Psoas muscle (tissue), 7 donors: ENCODE measurements at regions not wholly inside any gene's neighbourhood (a gene's known extent, or its start where the extent isn't known, plus 50 kb on each side); places are given as distances from the start of the nearest gene placed in this dataset.

Experiments
- ATAC-seq, 4 donors: fragments of 200-7000 bp; cut with Tn5 transposase; one replicate each; pipeline ENCODE4 v1.9.1; 2020; ENCODE audit warnings: moderate library complexity in 3 of 4, mild to moderate bottlenecking in 2 of 4
- DNase-seq, 2 donors: peaks; one replicate each; pipeline ENCODE4 v3.0.0-alpha.2; 2020
- H3K27ac ChIP-seq: fragments of 200-600 bp; one replicate; pipeline ENCODE4 v1.8.0; 2022
- H3K27me3 ChIP-seq, 3 donors: fragments of 200-600 bp in 1 of 3; one replicate each; pipeline versions ENCODE4 v1.6.1 to v1.8.0; 2013 to 2022; ENCODE audit warnings: low read length in 2 of 3, mild to moderate bottlenecking in 2 of 3, moderate library complexity in 1 of 3; ENCODE audit not compliant: insufficient read depth in 3 of 3
- H3K36me3 ChIP-seq, 2 donors: fragments of 200-600 bp in 1 of 2; one replicate each; pipeline versions ENCODE4 v1.6.1 to v1.8.0; 2013 to 2022; ENCODE audit warnings: low read depth in 1 of 2, mild to moderate bottlenecking in 1 of 2, moderate library complexity in 1 of 2; ENCODE audit not compliant: insufficient read depth in 1 of 2
- H3K4me1 ChIP-seq: fragments of 200-600 bp; one replicate; pipeline ENCODE4 v1.8.0; 2022
- H3K4me3 ChIP-seq: fragments of 200-600 bp; one replicate; pipeline ENCODE4 v1.8.0; 2022; ENCODE audit warnings: mild to moderate bottlenecking
- H3K9me3 ChIP-seq: fragments of 200-600 bp; one replicate; pipeline ENCODE4 v1.8.0; 2022
- WGBS, 3 donors: extraction: QIAGEN DNeasy Blood & Tissue Kit; methylation state at CpG; one replicate each; pipeline versions ENCODE4 v1.1.6 to v1.1.7; 2013; 5-methylcytosine and 5-hydroxymethylcytosine counted together
- intact Hi-C, 2 donors: fragments of 100-400 bp; cut with DNase I; formaldehyde crosslinking; loops; one replicate each; pipeline versions ENCODE4 v1.11.0 to v1.14.2; 2022
- TF ChIP-seq, protein P1 (sequence below): fragments of 200-600 bp; IDR thresholded peaks from one replicate; pipeline ENCODE4 v1.8.0; 2022; ENCODE audit warnings: antibody characterized with exemption
- donor health status: healthy with polysubstance abuse.
- donor health status: DM: no; HTN: no; CAD: no; lungs with moderate emphysema.
- donor health status: Bipolar disorder and iron deficiency.
- donor health status: healthy.
- donor health status: DM: yes; HTN: yes; CAD: no.
- donor health status: DM: no; HTN: no; CAD: no.
- donor health status: DM: yes; HTN: yes; CAD: no.

- no peaks in the 10 kb centered on the region for H3K9me3 ChIP-seq
- H3K27ac ChIP-seq: no peak overlapping the region
- no peak overlapping the region for H3K4me3 ChIP-seq
- ATAC-seq (no peak), DNase-seq (no peak)
- 51 to 64% (median 52%) methylated on average over 7 of the region's 7 CpGs for WGBS, 3 donors
- TF ChIP-seq, protein P1, sequence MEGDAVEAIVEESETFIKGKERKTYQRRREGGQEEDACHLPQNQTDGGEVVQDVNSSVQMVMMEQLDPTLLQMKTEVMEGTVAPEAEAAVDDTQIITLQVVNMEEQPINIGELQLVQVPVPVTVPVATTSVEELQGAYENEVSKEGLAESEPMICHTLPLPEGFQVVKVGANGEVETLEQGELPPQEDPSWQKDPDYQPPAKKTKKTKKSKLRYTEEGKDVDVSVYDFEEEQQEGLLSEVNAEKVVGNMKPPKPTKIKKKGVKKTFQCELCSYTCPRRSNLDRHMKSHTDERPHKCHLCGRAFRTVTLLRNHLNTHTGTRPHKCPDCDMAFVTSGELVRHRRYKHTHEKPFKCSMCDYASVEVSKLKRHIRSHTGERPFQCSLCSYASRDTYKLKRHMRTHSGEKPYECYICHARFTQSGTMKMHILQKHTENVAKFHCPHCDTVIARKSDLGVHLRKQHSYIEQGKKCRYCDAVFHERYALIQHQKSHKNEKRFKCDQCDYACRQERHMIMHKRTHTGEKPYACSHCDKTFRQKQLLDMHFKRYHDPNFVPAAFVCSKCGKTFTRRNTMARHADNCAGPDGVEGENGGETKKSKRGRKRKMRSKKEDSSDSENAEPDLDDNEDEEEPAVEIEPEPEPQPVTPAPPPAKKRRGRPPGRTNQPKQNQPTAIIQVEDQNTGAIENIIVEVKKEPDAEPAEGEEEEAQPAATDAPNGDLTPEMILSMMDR: no peak
- H3K4me1 ChIP-seq: no peaks in the 10 kb centered on the region
- H3K36me3 ChIP-seq: no peaks in the 10 kb centered on the region
- no peaks in the 10 kb centered on the region for H3K27me3 ChIP-seq
- intact Hi-C loops: no loop called here
Observed at GRCh38 chr10:63994371-63994770, 473.2 kb downstream of the REEP3 start.

DNA sequence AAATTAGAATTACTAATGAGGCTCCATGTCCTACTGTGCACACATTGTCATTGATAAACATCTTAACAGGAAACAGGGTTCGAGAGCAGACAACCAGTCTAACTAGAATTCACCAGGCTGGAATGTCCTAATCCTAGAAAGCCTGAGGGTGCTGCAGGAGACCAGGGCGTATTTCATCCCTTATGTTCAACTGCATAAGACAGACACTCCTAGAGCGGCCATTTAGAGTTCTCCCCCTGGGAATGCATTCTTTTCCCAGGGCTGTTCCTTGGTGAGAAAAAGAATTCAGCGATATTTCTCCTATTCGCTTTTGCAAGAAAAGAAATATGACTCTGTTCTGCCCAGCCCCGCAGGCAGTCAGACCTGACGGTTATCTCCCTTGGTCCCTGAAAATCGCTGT lies 486.0 kb downstream of the REEP3 start:
- DNase-seq (no peak), ATAC-seq (no peak)
- 92 to 93% (median 92%) methylated on average over 8 of the region's 8 CpGs for WGBS, 3 donors
- H3K9me3 ChIP-seq: peaks cover 5% of the 10 kb centered on the region
- no peak overlapping the region for H3K4me3 ChIP-seq
- TF ChIP-seq, protein P1: no peak
- intact Hi-C loops: no loop called here
- H3K36me3 ChIP-seq: no peaks in the 10 kb centered on the region
- no peak overlapping the region for H3K27ac ChIP-seq
- H3K4me1 ChIP-seq: no peaks in the 10 kb centered on the region
- H3K27me3 ChIP-seq: no peaks in the 10 kb centered on the region

DNA sequence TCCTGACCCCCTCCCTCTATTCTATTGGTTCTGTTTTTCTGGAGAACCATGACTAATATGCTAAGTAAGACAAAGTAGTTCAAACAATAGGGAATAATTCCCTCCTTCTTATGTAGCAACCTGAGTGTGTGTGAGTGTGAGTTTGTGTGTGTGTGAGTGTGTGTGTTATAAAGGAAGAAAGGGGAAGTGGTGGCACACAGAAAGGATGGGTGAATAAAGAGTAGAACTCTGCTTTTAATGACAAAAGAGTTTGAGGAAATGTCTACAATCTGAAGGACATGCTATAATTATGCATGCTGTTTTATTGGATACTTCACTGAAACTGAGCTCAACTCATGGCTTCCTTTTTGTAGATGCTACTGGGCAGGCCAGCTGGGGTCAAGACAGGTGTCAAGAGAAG lies 489.5 kb downstream of the REEP3 start:
- Histone ChIP-seq H3K9me3 (peaks cover 5% of the 10 kb centered on the region), H3K4me3 (no peak overlapping the region), H3K4me1 (no peaks in the 10 kb centered on the region), H3K27ac (no peak overlapping the region), H3K36me3 (no peaks in the 10 kb centered on the region), H3K27me3 (no peaks in the 10 kb centered on the region)
- ATAC-seq (no peak), DNase-seq (no peak)
- TF ChIP-seq, protein P1: no peak
- intact Hi-C loops: no loop called here

DNA sequence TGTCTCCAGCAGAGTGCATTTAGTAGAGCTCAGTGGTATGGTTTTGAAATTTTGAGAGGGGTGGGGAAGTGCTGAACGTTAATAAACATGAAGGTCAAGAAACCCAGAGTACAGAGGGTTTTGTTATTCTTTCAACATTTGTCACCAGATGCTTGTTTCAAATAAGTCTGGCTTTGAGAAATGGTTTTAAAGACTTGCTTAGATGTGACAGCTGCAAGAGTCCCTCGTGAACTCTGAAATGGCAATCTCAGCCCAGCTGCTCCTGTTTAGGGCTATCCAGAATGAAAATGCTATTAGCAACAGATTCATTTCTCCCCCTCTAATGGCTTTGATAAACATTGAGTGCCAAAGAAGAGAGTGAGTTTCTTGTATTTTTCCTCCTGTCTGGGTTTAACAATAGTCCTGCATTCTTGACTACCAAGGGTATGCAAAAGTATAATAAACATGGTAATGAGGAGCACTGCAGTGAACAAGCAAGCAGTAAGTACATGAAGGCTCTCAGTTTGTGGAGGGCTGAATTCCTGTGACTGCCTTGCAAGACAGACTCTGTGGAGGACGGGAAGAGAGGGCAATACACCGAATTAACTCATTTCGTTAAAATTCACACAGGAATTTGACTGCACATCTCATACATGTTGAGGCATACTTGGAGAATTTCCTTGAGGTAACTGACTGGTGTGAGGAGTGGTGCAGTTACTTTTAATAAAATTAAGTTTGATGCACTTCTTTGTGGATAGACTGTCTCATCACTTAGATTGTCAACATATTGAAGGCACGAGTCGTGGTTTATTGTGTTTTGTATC lies 490.9 kb downstream of the REEP3 start:
- intact Hi-C loops: no loop called here
- ATAC-seq (no peak), DNase-seq (no peak)
- no peak overlapping the region for H3K27ac ChIP-seq
- no peaks in the 10 kb centered on the region for H3K4me1 ChIP-seq
- peaks cover 4% of the 10 kb centered on the region for H3K9me3 ChIP-seq
- no peak overlapping the region for H3K4me3 ChIP-seq
- WGBS, 3 donors: 16 to 25% (median 24%) methylated on average over 7 of the region's 7 CpGs
- H3K27me3 ChIP-seq: no peaks in the 10 kb centered on the region
- H3K36me3 ChIP-seq: no peaks in the 10 kb centered on the region
- TF ChIP-seq, protein P1: no peak

DNA sequence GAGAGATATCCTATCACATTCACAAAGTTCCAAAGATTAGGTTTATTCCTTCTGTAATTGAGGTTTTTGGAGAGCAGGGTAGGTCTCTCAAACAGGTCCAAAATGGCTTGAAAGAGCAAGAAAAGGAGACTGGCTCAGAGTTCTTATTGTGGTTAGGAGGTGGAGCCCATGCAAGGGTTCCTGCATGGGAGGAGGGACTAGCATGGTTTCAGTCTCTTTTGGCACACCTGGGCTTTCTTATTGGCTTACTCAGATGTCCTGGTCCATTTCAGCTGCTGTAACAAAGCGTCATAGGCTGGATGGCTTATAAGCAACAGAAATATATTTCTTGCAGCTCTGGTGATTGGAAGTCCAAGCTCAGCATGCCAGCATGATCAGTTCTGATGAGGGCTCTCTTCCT lies 493.1 kb downstream of the REEP3 start:
- H3K9me3 ChIP-seq: no peaks in the 10 kb centered on the region
- TF ChIP-seq, protein P1: no peak
- no peaks in the 10 kb centered on the region for H3K4me1 ChIP-seq
- 85 to 95% (median 86%) methylated on average over 1 of the region's 1 CpG for WGBS, 3 donors
- no peak for ATAC-seq
- H3K4me3 ChIP-seq: no peak overlapping the region
- DNase-seq: no peak
- no peaks in the 10 kb centered on the region for H3K27me3 ChIP-seq
- no peak overlapping the region for H3K27ac ChIP-seq
- H3K36me3 ChIP-seq: no peaks in the 10 kb centered on the region
- intact Hi-C loops: no loop called here
